ENCODE measurements at regions not wholly inside any gene's neighbourhood (a gene's known extent, or its start where the extent isn't known, plus 50 kb on each side); places are given as distances from the start of the nearest gene placed in this dataset.

DNA sequence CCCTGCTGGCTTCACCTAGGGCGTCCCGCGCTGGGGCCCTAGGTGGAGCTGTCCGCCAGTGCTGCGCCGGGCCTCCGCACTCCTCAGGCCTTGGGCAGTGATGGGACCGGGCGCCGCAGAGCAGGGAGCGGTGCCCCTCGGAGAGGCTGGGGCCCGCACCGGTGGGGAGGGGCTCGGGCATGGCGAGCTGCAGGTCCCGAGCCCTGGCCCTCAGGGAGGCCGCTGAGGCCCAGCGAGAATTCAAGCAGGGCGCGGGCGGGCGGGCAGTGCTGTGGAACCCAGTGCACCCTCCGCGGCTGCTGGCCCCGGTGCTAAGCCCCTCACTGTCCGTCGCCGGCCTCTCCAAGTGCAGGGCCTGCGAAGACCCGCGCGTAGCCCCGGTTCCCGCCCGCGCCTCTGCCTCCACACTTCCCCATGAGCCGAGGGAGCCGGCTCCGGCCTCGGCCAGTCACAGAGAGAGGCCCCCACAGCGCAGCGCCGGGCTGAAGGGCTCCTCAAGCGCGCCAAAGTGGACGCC, 565.1 kb upstream of the NDST4 start:
- TF ChIP-seq, protein P1, sequence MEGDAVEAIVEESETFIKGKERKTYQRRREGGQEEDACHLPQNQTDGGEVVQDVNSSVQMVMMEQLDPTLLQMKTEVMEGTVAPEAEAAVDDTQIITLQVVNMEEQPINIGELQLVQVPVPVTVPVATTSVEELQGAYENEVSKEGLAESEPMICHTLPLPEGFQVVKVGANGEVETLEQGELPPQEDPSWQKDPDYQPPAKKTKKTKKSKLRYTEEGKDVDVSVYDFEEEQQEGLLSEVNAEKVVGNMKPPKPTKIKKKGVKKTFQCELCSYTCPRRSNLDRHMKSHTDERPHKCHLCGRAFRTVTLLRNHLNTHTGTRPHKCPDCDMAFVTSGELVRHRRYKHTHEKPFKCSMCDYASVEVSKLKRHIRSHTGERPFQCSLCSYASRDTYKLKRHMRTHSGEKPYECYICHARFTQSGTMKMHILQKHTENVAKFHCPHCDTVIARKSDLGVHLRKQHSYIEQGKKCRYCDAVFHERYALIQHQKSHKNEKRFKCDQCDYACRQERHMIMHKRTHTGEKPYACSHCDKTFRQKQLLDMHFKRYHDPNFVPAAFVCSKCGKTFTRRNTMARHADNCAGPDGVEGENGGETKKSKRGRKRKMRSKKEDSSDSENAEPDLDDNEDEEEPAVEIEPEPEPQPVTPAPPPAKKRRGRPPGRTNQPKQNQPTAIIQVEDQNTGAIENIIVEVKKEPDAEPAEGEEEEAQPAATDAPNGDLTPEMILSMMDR (conservative IDR thresholded peaks at IDR 0.05; ENCODE audit: low read depth, low read length): no peak
- TF ChIP-seq EZH2phosphoT487 (IDR thresholded peaks at IDR 0.05; ENCODE audit: borderline replicate concordance, low read length) (no peak), EZH2 (IDR thresholded peaks at IDR 0.05; ENCODE audit: low read length, unreplicated experiment) (no peak)

Measured in PC-3 (cell line).